SK-N-SH (cell line): ENCODE measurements at regions not wholly inside any gene's neighbourhood (a gene's known extent, or its start where the extent isn't known, plus 50 kb on each side); places are given as distances from the start of the nearest gene placed in this dataset.

ENCODE experiments used
- CTCF ChIA-PET: fragments of 300-600, 350-600 bp; formaldehyde crosslinking; extraction: SDS; loops from one replicate; lab custom pipeline; 2021; lab: Yijun Ruan, JAX
- POLR2A ChIA-PET: fragments of 350-600 bp; sonication (Branson Sonifier 250); formaldehyde crosslinking; extraction: SDS; loops from one replicate; lab custom pipeline; 2020; ENCODE audit warnings: antibody characterized with exemption, inconsistent platforms; lab: Yijun Ruan, JAX
- DNase-seq: peaks from one replicate; pipeline ENCODE4 v3.0.0; 2012
- H2AFZ ChIP-seq: fragments of 200-600 bp; sonication (generic); 2 replicates; pipeline ENCODE4 v1.8.1; 2016; ENCODE audit warnings: antibody characterized with exemption, mild to moderate bottlenecking, low read depth
- H3F3A ChIP-seq: fragments of 200-600 bp; sonication (generic); replicated peaks from 2 replicates; pipeline ENCODE3; 2016; ENCODE audit warnings: antibody characterized with exemption, mild to moderate bottlenecking; ENCODE audit not compliant: insufficient read depth
- H3K27ac ChIP-seq, 2 experiments: fragments of 200-500 bp in 1 of 2; fragments of 200-600 bp in 1 of 2; sonication (Bioruptor generic) in 1 of 2; sonication (generic), shearing (Covaris generic) in 1 of 2; 2 replicates each; pipeline versions ENCODE4 v1.5.1 to v1.6.1; 2014 to 2016; ENCODE audit warnings: low read depth in 2 of 2, inconsistent platforms in 1 of 2, low read length in 1 of 2, mild to moderate bottlenecking in 1 of 2, mixed read lengths in 1 of 2
- H3K27me3 ChIP-seq: fragments of 200-600 bp; sonication (generic), shearing (Covaris generic); 2 replicates; pipeline ENCODE4 v1.6.1; 2016; ENCODE audit warnings: mixed run types; ENCODE audit not compliant: insufficient read depth
- H3K36me3 ChIP-seq, 2 experiments: fragments of 200-500 bp in 1 of 2; fragments of 200-600 bp in 1 of 2; sonication (Bioruptor generic) in 1 of 2; sonication (generic) in 1 of 2; replicated peaks in 1 of 2; 2 replicates each; pipeline versions ENCODE3 to v1.5.1; 2014 to 2016; ENCODE audit warnings: low read length in 1 of 2, mild to moderate bottlenecking in 1 of 2; ENCODE audit not compliant: insufficient read depth in 2 of 2, control insufficient read depth in 1 of 2
- H3K4me1 ChIP-seq, 2 experiments: fragments of 200-500 bp in 1 of 2; fragments of 200-600 bp in 1 of 2; sonication (Bioruptor generic) in 1 of 2; sonication (generic), shearing (Covaris generic) in 1 of 2; 2 replicates each; pipeline versions ENCODE4 v1.5.1 to v1.6.1; 2014 to 2016; ENCODE audit warnings: low read depth in 1 of 2, low read length in 1 of 2, mixed run types in 1 of 2; ENCODE audit not compliant: insufficient read depth in 2 of 2, control insufficient read depth in 1 of 2
- H3K4me2 ChIP-seq: fragments of 200-600 bp; sonication (generic), shearing (Covaris generic); 2 replicates; pipeline ENCODE4 v1.6.1; 2017; ENCODE audit warnings: mixed run types
- H3K4me3 ChIP-seq, 2 experiments: fragments of 200-500 bp in 1 of 2; fragments of 200-600 bp in 1 of 2; sonication (Bioruptor generic) in 1 of 2; sonication (generic), shearing (Covaris generic) in 1 of 2; 2 replicates each; pipeline versions ENCODE4 v1.5.1 to v1.8.1; 2014 to 2016; ENCODE audit warnings: low read depth in 2 of 2, inconsistent platforms in 1 of 2, low read length in 1 of 2, mild to moderate bottlenecking in 1 of 2, mixed read lengths in 1 of 2, moderate library complexity in 1 of 2
- H3K79me2 ChIP-seq: fragments of 200-600 bp; sonication (generic); 2 replicates; pipeline ENCODE4 v1.8.1; 2017; ENCODE audit warnings: mild to moderate bottlenecking; ENCODE audit not compliant: insufficient read depth
- H3K9ac ChIP-seq: fragments of 200-600 bp; sonication (generic); 2 replicates; pipeline ENCODE4 v1.6.1; 2017; ENCODE audit warnings: mixed run types
- H3K9me2 ChIP-seq: fragments of 200-600 bp; sonication (generic); 2 replicates; pipeline ENCODE4 v1.6.1; 2017; ENCODE audit warnings: mixed run types
- H3K9me3 ChIP-seq: fragments of 200-600 bp; sonication (generic); 2 replicates; pipeline ENCODE4 v1.6.1; 2017; ENCODE audit warnings: mixed run types, mild to moderate bottlenecking, moderate library complexity
- H4K20me1 ChIP-seq: fragments of 200-600 bp; sonication (generic); 2 replicates; pipeline ENCODE4 v1.6.1; 2017; ENCODE audit warnings: mild to moderate bottlenecking, mixed run types; ENCODE audit not compliant: insufficient read depth
- EP300 ChIP-seq, 2 experiments: IDR thresholded peaks; 2 replicates each; pipeline versions ENCODE4 v1.4.0 to v1.6.1; 2012; ENCODE audit warnings: borderline replicate concordance in 1 of 2, low read depth in 1 of 2, low read length in 1 of 2
- EZH2phosphoT487 ChIP-seq: fragments of 200-600 bp; sonication (generic); IDR thresholded peaks from 2 replicates; pipeline ENCODE4 v1.6.1; 2017; ENCODE audit warnings: low read depth, mixed run types, mild to moderate bottlenecking, antibody characterized with exemption, moderate library complexity, borderline replicate concordance
- FOXM1 ChIP-seq: IDR thresholded peaks from 2 replicates; pipeline ENCODE4 v1.4.0; 2012; ENCODE audit warnings: low read depth, mild to moderate bottlenecking
- JUND ChIP-seq: IDR thresholded peaks from 2 replicates; pipeline ENCODE4 v1.4.0; 2012
- MEF2A ChIP-seq: IDR thresholded peaks from 2 replicates; pipeline ENCODE4 v1.4.0; 2012; ENCODE audit warnings: low read depth, borderline replicate concordance
- MXI1 ChIP-seq: IDR thresholded peaks from 2 replicates; pipeline ENCODE4 v1.6.1; 2012; ENCODE audit warnings: mild to moderate bottlenecking, low read depth, low read length, improper control_type of control experiment
- RAD21 ChIP-seq: IDR thresholded peaks from 2 replicates; pipeline ENCODE4 v1.6.1; 2012; ENCODE audit warnings: mild to moderate bottlenecking, low read length
- RFX5 ChIP-seq: IDR thresholded peaks from 2 replicates; pipeline ENCODE4 v1.6.1; 2012; ENCODE audit warnings: mild to moderate bottlenecking, improper control_type of control experiment, low read length
- RXRA ChIP-seq: IDR thresholded peaks from 2 replicates; pipeline ENCODE4 v1.4.0; 2012; ENCODE audit warnings: low read depth, mild to moderate bottlenecking, borderline replicate concordance
- SIN3A ChIP-seq: IDR thresholded peaks from 2 replicates; pipeline ENCODE4 v1.6.1; 2012; ENCODE audit warnings: low read depth, mild to moderate bottlenecking, low read length, moderate library complexity, borderline replicate concordance
- SMC3 ChIP-seq: IDR thresholded peaks from 2 replicates; pipeline ENCODE4 v1.6.1; 2012; ENCODE audit warnings: low read depth, low read length, improper control_type of control experiment
- TAF1 ChIP-seq: IDR thresholded peaks from 2 replicates; pipeline ENCODE4 v1.6.1; 2012; ENCODE audit warnings: low read depth, mild to moderate bottlenecking, low read length, moderate library complexity, borderline replicate concordance
- WGBS: methylation state at CpG from one replicate; pipeline ENCODE4 v1.1.6; 2017; ENCODE audit warnings: low lambda C conversion rate; 5-methylcytosine and 5-hydroxymethylcytosine counted together
- TF ChIP-seq, protein P1 (sequence below): IDR thresholded peaks from 2 replicates; pipeline ENCODE4 v1.6.1; 2012; ENCODE audit warnings: mild to moderate bottlenecking, low read depth, low read length, moderate library complexity
- TF ChIP-seq, protein P2 (sequence below): fragments of 150-350 bp; IDR thresholded peaks from 2 replicates; pipeline ENCODE4 v1.6.1; 2017; ENCODE audit warnings: antibody characterized with exemption, low read length, low read depth, borderline replicate concordance
- TF ChIP-seq, protein P3 (sequence below): IDR thresholded peaks from 2 replicates; pipeline ENCODE4 v1.4.0; 2012; ENCODE audit warnings: low read depth, borderline replicate concordance

DNA sequence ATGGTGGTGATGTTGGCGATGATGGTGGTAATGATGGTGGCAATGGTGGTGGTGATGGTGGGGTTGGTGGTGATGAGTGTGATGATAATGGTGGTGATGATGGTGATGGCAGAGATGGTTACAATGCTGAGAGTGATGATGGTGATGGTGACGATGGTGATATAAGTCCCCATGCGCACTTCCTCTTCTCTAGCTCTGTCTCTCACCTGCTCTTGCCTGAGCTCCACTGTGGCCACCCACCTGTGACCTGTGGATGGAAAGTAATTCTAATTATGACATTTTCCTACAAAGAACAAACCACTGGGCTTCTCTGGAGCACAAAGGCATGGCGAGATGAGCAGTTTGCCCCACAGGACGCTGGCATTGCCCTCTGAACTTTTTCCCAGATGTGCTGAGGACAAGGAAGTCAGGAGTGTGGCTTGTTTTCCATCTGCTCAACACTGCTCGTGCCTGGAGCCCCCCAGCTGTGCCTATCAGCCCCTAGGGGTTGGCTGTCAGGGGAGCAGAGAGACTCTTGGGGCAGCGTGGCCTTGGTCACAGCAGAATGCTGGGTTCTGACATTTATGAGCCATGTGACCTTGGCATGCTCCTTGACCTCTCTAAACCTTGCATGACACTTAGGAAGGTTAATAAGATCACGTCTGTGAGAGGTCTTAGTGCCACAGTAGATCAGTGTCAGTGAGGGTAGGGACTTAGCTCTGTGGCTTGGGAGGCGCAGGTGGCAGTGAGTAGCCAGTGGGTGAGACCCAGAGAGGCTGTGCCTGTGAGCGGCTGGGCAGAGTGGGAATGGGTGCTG lies 68.4 kb downstream of the RRM2 start:
- no peak overlapping the region for H3K9ac ChIP-seq
- no peaks in the 10 kb centered on the region for H3K36me3 ChIP-seq
- peak; percentile 13 for DNase-seq
- no peak overlapping the region for H3K4me2 ChIP-seq
- no peaks in the 10 kb centered on the region for H4K20me1 ChIP-seq
- CTCF ChIA-PET, result no interaction called here
- POLR2A ChIA-PET, result no interaction called here
- H3F3A ChIP-seq, result peaks cover 4% of the 10 kb centered on the region
- H3K4me3 ChIP-seq, result no peak overlapping the region
- TF ChIP-seq MEF2A (no peak), RFX5 (no peak), SMC3 (no peak), JUND (no peak), FOXM1 (no peak), EP300 (IDR thresholded peaks at IDR 0.05; ENCODE audit: borderline replicate concordance in 1 of 2, low read depth in 1 of 2, low read length in 1 of 2) (no peak), RAD21 (no peak), RXRA (no peak), TAF1 (no peak), EZH2phosphoT487 (no peak), SIN3A (no peak), MXI1 (no peak)
- TF ChIP-seq, protein P1, sequence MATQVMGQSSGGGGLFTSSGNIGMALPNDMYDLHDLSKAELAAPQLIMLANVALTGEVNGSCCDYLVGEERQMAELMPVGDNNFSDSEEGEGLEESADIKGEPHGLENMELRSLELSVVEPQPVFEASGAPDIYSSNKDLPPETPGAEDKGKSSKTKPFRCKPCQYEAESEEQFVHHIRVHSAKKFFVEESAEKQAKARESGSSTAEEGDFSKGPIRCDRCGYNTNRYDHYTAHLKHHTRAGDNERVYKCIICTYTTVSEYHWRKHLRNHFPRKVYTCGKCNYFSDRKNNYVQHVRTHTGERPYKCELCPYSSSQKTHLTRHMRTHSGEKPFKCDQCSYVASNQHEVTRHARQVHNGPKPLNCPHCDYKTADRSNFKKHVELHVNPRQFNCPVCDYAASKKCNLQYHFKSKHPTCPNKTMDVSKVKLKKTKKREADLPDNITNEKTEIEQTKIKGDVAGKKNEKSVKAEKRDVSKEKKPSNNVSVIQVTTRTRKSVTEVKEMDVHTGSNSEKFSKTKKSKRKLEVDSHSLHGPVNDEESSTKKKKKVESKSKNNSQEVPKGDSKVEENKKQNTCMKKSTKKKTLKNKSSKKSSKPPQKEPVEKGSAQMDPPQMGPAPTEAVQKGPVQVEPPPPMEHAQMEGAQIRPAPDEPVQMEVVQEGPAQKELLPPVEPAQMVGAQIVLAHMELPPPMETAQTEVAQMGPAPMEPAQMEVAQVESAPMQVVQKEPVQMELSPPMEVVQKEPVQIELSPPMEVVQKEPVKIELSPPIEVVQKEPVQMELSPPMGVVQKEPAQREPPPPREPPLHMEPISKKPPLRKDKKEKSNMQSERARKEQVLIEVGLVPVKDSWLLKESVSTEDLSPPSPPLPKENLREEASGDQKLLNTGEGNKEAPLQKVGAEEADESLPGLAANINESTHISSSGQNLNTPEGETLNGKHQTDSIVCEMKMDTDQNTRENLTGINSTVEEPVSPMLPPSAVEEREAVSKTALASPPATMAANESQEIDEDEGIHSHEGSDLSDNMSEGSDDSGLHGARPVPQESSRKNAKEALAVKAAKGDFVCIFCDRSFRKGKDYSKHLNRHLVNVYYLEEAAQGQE, result no peak
- TF ChIP-seq, protein P2, sequence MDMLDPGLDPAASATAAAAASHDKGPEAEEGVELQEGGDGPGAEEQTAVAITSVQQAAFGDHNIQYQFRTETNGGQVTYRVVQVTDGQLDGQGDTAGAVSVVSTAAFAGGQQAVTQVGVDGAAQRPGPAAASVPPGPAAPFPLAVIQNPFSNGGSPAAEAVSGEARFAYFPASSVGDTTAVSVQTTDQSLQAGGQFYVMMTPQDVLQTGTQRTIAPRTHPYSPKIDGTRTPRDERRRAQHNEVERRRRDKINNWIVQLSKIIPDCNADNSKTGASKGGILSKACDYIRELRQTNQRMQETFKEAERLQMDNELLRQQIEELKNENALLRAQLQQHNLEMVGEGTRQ, result no peak
- TF ChIP-seq, protein P3, sequence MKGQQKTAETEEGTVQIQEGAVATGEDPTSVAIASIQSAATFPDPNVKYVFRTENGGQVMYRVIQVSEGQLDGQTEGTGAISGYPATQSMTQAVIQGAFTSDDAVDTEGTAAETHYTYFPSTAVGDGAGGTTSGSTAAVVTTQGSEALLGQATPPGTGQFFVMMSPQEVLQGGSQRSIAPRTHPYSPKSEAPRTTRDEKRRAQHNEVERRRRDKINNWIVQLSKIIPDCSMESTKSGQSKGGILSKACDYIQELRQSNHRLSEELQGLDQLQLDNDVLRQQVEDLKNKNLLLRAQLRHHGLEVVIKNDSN, result no peak
- TF ChIP-seq, all 33 proteins: peak for 0
- Histone ChIP-seq H3K79me2 (no peaks in the 10 kb centered on the region), H3K27me3 (no peaks in the 10 kb centered on the region), H3K9me3 (no peaks in the 10 kb centered on the region), H3K9me2 (no peaks in the 10 kb centered on the region), H3K27ac (no peak overlapping the region), H2AFZ (no peak overlapping the region), H3K4me1 (peaks cover 0 to 17% of the 10 kb centered on the region in 2 experiments; a peak in 1 of 4 replicates)
- WGBS, result 83% methylated on average over 10 of the region's 10 CpGs
